ENCODE measurements at regions not wholly inside any gene's neighbourhood (a gene's known extent, or its start where the extent isn't known, plus 50 kb on each side); places are given as distances from the start of the nearest gene placed in this dataset.

DNA sequence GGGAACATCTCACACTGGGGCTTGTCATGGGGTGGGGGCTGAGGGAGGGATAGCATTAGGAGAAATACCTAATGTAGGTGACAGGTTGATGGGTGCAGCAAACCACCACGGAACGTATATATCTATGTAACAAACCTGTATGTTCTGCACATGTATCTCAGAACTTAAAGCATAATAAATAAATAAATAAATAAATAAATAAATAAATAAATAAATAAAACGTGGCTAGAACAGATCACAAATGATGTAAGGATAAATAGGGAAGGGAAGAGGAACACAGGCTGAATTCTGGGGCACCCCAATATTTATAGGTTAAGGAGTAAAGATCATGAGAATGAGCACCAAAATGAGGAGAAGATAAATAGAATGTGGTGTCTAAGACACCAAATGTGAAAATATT is 592.2 kb downstream of the AMY1C start:
- TF ChIP-seq TAF1 (IDR thresholded peaks at IDR 0.05; ENCODE audit: low read depth, low read length) (no peak), POLR2A (IDR thresholded peaks at IDR 0.05; ENCODE audit: low read depth, low read length) (no peak), POLR2AphosphoS5 (IDR thresholded peaks at IDR 0.05; ENCODE audit: low read depth, low read length) (no peak), SPI1 (IDR thresholded peaks at IDR 0.05; ENCODE audit: low read depth, low read length) (no peak), POU2F2 (IDR thresholded peaks at IDR 0.05; ENCODE audit: low read depth, low read length) (no peak)
